Hepatic stellate cell (primary cell): ENCODE measurements at regions not wholly inside any gene's neighbourhood (a gene's known extent, or its start where the extent isn't known, plus 50 kb on each side); places are given as distances from the start of the nearest gene placed in this dataset.

ENCODE experiments used
- DNase-seq: peaks from one replicate; pipeline ENCODE4 v3.0.0; 2011; ENCODE audit warnings: low spot score

DNA sequence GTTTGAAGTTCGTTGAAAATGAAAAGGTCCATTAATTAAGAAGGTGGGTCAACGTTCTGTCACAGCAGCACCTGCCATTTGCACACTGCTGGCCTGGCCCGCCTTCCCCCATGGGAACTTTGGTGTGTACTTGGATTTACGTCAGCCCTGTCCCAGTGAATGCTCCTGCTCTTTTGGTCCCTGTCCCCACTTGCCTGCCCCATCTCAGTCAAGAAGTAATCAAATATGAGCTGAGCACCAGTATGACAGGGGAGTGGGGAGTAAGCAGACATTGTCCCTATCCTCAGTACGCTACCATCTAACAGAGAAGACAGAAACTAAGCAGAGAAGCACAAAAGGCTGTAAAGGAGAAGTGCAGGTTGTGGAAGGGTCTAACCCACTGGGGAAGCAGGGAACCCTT lies 65.1 kb downstream of the SLC4A3 start:
- no peak for DNase-seq

DNA sequence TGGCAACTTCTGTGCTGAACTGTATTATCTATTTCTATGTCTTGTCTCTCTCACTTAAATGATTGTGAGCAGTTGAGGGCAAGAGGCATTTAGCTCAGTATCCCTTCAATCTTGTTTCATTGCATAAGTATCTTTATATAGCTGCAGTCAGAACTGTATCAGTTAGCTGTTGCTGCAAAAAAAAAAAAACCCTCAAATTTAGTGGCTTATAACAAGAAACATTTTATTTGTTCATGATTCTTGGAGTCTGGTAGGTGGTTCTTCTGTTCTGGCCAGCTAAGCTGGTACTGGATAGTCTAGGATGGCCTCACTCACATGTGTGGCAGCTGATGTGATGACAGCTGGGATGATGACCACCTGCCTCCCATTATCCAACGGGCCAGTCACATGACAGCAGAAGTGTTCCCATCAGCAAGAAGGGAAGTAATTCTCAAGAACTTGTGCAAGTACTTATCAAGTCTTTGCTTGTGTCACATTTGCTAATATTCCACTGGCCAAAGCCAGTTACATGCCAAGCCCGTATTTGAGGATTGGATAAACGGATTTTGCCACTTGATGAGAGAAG lies 67.8 kb downstream of the SLC4A3 start:
- no peak for DNase-seq

DNA sequence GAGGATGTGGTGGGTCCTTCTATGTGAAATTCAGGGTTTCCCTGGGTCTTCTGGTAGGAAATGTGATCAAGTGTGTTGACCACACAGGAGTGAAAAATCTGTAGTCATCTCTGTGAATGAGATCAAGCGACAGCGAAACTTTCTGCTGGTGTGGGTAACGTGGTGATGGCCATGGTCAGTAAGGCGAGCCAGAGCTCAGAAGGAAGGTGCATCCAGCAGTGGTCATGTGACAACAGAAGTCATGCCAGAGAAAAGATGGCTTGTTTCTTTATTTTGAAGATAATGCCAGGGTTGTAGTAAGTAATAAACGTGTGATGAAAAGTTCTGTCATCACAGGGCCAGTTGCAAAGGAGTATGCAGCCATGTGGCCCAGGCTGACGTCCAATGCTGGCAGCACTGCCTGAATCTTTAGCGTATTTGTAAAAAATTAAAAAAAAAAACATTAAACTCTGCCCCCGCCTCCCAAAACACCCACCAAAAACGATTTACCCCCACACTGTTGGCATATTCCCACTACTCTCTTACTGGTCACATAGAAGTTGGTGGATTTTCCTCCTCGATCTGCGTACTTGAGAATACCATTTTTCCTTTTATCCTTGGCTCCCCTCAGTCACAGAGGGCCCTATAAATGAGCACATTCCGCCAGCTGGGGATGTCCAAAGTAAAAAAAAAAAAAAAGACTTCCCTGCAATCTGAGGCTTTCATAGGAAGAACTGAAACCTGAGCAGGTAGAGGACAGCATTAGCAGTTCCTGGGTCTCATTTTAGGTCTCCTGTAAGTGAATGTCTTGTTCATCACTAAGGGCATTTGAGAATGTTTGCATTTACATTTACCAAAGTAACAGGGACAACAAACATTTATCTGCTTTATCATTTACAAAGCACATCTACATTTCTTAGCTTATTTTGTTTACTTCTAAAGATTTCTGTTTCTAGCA lies 70.6 kb downstream of the SLC4A3 start:
- DNase-seq, result no peak

GRCh38 chr2:219698748-219699439 lies 71.5 kb downstream of the SLC4A3 start:
- no peak for DNase-seq

DNA sequence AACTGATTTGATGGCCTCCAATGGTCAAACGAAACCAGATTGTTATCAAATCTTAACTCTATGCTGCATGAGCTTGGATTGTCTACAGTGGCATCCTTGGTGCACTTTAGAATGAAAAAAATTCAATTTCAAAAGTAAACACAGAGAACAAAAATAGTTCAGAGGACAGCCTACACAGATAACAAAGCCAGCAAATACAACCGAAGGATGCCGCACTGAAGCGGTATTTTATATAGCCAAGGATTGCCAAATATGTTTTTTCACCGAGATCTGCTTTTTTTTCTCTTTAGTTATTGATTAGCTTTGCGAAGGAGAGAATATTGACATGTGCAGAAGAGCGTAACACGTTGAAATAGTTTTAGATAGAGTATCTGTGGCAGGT lies 72.0 kb downstream of the SLC4A3 start:
- DNase-seq, result no peak

- DNase-seq, result no peak
These were observed 74.6 kb downstream of the SLC4A3 start for GRCh38 chr2:219701847-219702634.

GRCh38 chr2:219702796-219703545 lies 75.5 kb downstream of the SLC4A3 start:
- DNase-seq, result no peak

DNA sequence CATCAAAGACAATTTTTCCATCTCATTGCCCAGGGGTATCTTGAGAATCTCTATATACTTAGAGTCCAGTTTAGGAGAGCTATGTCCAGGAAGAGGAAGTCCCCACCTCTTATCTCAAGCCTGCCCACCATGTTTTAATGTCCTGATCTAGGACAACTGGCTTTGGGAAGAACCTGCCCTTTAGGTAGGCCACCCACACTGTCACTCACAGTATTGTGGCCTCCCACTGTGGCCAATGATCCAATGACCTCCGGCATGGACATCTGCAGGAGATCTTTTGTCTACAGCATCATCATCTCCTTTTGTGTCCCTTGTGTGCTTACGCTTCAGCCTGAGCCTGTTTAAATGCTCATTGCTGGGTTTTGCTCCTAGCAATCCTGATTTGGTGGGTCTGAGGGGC lies 77.4 kb downstream of the SLC4A3 start:
- no peak for DNase-seq

- DNase-seq, result no peak
These were observed 79.4 kb downstream of the SLC4A3 start for GRCh38 chr2:219706823-219707281.

GRCh38 chr2:219707496-219708285 lies 80.3 kb downstream of the SLC4A3 start:
- DNase-seq, result no peak

GRCh38 chr2:219709331-219709761 lies 81.9 kb downstream of the SLC4A3 start:
- DNase-seq, result no peak

DNA sequence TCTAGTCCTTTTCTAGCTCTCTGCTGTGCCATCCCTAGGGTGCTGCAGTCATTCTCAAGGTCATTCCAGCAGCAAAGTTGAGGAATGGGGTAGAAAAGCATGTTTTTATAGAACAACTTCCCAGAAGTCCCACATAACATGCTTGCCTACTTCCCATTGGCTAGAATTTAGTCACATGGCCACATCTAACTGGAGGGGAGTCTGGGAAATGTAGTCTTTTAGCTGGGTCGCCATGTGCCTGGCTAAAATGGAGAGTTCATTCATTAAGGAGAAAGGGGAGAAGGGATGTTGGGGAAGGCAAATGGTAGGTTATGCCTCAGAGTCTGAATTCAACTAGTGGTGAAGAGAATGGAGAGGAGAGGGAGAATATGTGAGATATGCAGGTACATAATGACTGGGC lies 85.7 kb downstream of the SLC4A3 start:
- DNase-seq, result no peak

GRCh38 chr2:219714681-219715400 lies 87.4 kb downstream of the SLC4A3 start:
- no peak for DNase-seq

DNA sequence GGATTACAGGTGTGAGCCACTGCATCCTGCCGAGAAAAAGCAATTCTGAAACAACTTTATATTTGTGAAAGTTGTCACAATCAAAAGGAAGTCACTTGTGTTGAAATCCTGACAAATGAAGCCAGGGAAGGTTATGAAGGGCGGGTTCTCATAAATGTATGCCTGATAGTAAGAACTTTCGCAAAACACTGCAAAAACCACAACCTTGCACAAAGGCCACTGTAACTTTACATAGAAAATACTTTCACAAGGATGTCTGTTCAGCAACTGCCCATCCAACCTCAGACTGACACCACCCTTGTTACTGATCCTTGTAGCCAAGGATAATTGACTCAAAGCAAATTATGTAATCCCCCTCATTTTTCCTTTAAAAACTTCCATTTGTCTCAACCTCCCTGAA lies 90.6 kb downstream of the SLC4A3 start:
- no peak for DNase-seq

- DNase-seq, result no peak
These were observed 92.1 kb downstream of the SLC4A3 start for GRCh38 chr2:219719521-219719920.

DNA sequence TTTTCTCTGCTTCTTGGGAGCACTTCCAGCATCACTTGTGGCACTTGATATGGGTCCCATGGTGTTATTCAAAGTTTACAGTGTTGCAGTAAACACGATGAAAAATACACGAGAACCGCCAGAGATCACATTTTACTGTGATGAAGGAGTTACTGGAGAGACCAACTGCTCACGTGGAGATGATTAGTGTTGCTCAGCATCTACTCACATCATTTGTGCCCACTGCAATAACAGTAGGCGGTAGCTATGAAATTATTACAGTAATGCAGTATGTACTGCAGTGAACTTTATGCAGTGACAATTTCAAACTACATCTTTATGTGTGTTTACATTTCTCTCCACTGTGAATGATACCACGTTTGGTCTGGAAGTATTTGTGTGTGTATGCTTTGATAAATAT lies 93.5 kb downstream of the SLC4A3 start:
- DNase-seq, result no peak

DNA sequence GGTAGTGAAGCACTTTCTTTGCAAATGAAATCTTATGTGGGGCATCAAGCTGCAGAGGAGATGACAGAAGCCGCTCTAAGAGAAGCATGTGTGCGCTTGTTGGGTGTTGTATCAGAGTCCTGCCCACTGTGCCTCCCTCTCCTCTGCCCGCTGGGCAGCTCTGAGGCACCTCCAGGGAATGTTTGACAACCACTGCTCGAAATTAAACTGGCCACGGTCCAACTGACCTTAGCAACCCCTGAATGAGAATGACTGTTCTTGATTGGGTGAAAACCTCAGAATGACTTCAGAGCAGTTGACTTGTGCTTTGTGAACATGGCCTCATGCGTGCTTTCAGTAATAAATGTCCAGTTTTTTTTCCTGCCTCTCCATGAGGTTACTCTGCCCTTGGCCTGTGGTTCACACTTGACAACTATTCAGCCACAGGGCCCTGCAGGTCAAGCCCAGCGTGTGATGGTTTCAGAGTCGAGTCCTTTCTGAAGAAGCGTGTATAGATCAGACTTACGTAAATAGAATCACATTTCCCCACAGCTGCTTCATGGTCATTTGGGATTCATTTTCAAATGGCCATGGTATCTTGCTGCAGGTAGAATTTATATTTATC lies 94.9 kb downstream of the SLC4A3 start:
- DNase-seq, result no peak

GRCh38 chr2:219723311-219723710 lies 95.9 kb downstream of the SLC4A3 start:
- no peak for DNase-seq

- no peak for DNase-seq
These were observed 97.2 kb downstream of the SLC4A3 start for GRCh38 chr2:219724628-219725027.
